ENCODE measurements at regions not wholly inside any gene's neighbourhood (a gene's known extent, or its start where the extent isn't known, plus 50 kb on each side); places are given as distances from the start of the nearest gene placed in this dataset.
"Not testable (repeated sequence)": the region's sequence is repeated elsewhere in the genome, so short reads cannot be mapped to it uniquely, and the experiment has no call there.

DNA sequence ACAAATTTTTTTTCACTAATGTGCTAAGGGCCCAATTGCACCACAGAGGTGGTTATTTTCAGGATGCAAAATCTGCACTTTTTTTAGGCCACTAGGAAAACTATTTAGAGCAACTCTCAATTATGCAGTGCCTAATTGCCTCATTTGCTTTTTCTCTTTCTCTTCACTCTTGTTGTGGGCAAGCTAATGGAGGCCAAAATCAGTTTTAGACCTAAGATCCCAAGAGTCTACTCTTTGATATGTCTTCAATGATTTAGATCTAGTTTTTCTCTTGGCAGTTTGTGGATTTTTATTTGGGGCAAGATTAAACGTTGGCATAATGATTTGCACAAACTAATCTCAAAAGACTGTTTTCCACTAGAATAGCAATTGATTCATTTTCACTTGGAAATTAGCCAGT is 1996.9 kb downstream of the LRRC4C start:
- DNase-seq (ENCODE audit: low read depth) = no peak

GRCh38 chr11:39461066-39461465 is 1998.4 kb downstream of the LRRC4C start:
- DNase-seq (ENCODE audit: low read depth) = no peak

DNA sequence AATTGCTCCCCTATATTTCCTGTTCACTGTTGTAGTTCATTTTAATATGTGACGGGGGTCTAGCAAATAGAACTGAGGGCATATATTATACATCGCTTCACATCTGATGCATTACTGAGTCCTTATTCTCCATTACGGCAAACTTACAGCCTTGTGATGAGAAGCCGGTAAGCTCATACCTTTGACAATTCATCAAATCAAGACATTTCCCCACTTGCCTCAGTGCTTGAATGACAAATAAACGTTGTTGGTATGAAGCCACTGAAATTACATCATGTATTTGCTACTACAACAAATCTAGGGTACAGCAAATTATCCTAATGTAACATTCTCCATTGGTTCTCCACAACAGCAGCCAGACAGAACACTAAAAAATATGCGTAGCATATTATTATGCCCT is 1999.8 kb downstream of the LRRC4C start:
- DNase-seq (ENCODE audit: low read depth) = no peak

DNA sequence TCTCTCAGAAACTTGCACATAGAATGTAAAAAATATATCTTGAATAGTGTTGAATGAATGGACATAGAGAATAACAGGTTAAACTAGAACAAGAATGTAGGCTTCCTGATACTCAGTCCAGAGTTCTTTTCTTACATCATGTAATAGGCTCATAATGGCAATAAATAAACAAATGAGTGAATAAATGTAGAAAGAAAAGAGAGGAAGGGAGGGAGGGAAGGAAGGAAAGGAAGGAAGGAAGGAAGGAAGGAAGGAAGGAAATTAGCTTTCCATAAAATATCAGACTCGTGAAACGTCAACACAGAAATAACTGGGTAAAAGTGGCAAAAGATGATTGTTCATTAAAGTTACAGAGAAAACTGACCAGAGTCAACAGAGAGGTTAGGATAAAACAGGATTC is 2001.0 kb downstream of the LRRC4C start:
- DNase-seq (ENCODE audit: low read depth) = no peak

GRCh38 chr11:39443424-39444022 is 2015.9 kb downstream of the LRRC4C start:
- no peak for DNase-seq (ENCODE audit: low read depth)

- no peak for DNase-seq (ENCODE audit: low read depth)
These were observed 2017.3 kb downstream of the LRRC4C start for GRCh38 chr11:39442177-39442576.

DNA sequence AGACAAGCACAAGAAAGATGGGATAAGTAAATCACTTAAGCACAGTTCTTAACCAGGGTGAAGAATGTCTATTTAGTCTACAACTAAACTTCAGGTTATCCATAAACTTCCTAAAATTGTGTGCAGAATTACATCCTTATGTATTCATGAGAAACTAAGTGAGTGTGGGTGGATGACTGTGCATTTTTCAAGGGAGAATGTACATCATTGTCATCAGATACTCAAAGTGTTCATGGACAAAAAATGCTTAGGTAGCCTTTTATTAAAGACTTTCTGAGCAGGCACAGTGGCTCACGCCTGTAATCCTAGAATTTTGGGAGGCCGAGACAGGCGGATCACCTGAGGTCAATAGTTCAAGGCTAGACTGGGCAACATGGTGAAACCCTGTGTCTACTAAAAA is 2023.8 kb downstream of the LRRC4C start:
- DNase-seq (ENCODE audit: low read depth) = no peak

DNA sequence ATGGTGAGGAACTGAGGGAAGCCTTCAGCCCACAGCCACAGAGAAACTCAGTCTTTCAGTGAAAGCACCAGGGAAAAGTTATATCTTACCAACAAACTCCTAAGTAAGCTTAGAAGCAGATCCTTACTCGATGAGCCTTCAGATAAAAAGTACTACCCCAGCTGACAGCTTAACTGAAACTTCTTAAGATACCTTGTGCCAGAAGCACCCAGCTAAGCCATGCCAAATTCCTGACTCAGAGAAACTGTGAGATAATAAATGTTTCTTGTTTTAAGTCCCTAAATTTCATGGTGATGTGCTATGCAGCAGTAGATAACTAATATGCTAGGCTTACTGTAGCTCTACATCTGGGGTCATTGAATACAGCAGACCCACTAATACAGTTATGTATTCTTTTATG is 2025.0 kb downstream of the LRRC4C start:
- no peak for DNase-seq (ENCODE audit: low read depth)

DNA sequence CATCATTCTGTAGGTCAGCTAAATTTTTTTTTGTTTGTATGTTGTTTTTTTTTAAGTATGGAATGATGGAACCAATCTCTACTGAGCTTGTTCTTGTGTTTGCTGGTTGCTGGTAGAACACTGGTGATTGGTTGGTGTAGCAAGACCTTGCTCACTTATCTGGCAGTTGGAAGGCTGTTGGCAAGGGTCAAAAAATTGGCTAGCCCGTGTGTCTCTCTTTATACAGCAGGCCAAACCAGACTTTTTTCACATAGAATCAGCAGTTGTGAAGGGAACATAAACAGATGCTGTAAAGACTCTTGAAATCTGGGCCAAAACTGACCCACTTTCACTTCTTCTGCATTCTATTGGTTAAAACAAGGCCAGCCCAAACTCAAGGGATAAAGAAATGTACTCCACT is 2026.5 kb downstream of the LRRC4C start:
- DNase-seq (ENCODE audit: low read depth) = no peak

DNA sequence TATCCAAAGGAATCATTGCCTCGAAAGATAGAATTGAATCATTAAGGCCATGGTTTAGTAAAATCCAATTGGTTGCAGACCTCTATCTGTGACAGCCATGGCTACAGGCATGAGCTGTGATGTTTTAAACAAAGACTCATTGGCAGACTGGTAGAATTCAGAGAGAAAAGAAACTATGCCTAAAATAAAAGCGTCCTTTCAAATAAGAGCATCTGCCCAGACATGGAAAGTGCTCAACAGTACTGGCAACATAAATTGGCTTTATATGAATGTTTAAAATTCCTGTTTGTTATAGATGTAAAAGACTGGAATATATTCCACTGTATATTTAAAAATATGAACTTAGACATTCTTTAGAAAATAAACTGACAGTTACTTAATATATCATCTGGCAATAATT is 2034.2 kb downstream of the LRRC4C start:
- no peak for DNase-seq (ENCODE audit: low read depth)

DNA sequence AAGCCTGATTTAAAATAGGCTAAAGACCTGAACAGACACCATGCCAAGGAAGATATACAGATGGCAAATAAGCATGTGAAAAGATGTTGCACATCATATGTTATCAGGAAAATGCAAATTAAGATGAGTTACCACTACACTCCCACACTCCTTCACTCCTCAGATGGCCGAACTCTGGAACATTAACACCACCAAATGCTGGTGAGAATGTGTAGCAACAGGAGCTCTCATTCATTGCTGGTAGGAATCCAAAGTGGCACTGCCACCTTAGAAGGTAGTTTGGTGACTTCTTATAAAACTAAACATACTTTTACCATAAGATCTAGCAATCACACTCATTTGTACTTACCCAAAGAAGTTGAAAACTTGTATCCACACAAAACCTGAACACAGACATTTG is 2047.3 kb downstream of the LRRC4C start:
- DNase-seq (ENCODE audit: low read depth) = no peak

GRCh38 chr11:39385911-39386310 is 2073.5 kb downstream of the LRRC4C start:
- DNase-seq (ENCODE audit: low read depth) = no peak

DNA sequence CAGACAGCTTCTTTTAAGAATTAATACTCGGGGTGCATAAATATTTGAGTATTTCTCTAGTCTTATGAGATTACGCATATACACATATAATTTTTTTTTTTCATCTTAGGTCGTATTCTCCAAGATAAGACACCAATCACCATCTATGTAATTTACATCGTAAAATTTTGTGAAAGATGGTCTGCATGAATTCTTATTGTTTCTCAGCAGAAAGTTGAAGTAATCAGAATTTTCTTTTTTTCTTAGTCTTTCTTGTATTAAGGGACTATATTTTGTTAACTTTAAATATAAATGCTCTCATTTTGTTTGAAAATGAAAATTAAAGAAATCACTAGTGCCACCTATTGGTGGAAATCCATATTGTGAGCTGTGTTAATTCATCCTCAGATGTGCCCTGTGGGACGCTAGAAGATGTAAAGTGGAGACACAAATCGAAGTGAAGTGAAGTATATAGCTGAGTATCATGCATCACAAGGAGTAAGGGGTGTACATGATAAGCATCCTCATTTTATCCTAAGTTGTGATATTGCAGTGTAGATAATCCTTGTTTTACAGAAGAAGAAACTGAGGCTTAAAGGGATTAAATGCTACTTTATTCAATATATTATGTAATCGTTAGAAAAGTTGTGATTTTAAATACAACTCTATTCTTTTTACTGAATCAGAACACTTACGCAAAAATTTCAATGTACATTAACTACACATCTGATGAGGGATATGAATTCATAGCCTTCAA is 2084.3 kb downstream of the LRRC4C start:
- peak; percentile 15 for DNase-seq (ENCODE audit: low read depth)

DNA sequence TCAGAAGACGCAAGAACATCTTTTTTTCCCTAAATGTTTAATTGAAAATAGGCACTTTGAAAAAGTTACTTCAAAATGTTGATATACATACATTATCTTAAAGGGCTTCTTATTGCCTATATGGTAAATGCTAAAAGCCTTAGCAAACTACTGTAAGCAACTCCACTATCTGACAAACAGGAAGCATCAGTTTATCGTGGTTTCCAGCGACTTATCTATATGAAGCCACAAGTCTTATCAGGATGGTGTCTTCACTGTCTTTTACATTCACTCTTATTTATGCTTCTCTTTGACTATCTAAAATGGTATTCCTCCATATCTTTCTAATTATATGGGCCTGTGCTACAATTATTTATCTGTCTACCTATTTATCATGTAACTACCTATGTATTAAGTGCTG is 2091.9 kb downstream of the LRRC4C start:
- peak; percentile 1 for DNase-seq (ENCODE audit: low read depth)

- DNase-seq (ENCODE audit: low read depth) = peak; percentile 54
These were observed 2093.5 kb downstream of the LRRC4C start for GRCh38 chr11:39365809-39366436.

- no peak for DNase-seq (ENCODE audit: low read depth)
These were observed 2095.9 kb downstream of the LRRC4C start for GRCh38 chr11:39363571-39363970.

DNA sequence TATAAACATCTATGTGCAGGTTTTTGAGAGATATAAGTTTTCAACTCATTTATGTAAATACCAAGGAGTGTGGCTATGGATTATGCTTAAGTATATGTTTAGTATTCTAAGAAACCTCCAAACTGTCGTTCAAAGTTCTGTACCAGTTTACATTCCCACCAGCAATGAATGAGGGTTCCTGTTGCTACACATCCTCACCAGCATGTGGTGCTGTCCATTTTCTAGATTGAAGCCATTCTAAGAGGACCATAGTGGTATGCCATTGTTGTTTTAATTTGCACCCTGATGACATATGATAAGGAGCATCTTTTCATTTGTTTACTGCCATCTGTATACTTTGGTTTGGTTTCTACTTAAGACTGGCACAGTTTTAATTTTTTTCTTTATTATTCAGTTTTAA is 2097.9 kb downstream of the LRRC4C start:
- no peak for DNase-seq (ENCODE audit: low read depth)

DNA sequence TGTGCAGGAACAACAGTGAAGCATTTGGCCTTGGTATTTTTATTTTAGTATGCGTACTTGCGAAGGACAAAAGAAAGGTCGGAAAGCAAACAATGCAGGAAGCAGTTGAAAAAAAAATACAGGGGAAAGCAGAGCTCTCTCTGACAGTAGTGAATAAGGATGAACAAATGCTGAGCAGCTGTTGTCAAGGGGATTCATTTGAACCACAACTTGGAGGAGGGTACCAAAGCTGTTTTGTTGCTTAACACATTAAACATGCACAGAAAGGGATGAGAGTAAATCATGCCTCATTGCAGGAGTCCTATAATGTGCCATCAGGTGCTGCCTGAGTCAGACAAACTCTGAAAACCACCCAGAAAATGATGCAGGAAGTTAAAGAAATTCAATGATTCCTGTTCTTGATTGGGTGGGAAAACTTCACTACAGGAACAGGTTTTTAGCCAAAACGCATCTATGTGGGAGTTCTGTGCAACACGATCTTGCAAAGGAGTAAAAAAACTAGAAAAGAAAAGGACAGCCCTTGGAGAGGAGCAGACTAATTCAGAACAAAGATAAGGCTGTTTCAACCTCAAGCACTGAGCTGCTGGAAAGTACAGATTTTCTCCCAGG is 2113.5 kb downstream of the LRRC4C start:
- DNase-seq (ENCODE audit: low read depth) = no peak

GRCh38 chr11:39341461-39341860 is 2118.0 kb downstream of the LRRC4C start:
- DNase-seq (ENCODE audit: low read depth) = no peak

DNA sequence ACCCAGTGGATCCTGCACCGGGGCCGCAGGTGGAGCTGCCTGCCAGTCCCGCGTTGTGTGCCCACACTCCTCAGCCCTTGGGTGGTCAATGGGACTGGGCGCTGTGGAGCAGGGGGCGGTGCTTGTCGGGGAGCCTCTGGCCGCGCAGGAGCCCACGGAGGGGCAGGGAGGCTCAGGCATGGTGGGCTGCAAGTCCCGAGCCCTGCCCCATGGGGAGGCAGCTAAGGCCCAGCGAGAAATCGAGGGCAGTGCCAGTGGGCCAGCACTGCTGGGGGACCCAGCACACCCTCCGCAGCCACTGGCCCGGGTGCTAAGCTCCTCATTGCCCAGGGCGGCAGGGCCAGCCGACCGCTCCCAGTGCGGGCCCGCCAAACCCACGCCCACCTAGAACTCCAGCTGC is 2126.4 kb downstream of the LRRC4C start:
- not testable (repeated sequence) for DNase-seq (ENCODE audit: low read depth)

DNA sequence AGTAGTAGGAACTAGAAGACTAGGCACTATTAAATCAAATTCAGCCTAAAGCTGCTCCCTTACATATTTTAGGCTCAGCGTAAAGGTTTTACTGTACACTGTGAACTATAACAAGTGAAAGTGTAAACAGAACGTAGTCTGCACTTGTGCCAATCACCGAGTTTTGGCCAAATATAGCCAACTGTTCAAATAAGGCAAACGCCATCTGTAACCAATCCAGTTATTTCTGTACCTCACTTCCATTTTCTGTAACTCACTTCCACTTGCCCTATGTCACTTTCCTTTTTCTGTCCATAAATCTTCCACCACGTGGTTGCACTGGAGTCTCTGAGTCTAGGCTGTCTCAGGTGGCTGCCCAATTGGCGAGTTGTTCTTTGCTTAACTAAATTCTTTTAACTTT is 2132.2 kb downstream of the LRRC4C start:
- no peak for DNase-seq (ENCODE audit: low read depth)

DNA sequence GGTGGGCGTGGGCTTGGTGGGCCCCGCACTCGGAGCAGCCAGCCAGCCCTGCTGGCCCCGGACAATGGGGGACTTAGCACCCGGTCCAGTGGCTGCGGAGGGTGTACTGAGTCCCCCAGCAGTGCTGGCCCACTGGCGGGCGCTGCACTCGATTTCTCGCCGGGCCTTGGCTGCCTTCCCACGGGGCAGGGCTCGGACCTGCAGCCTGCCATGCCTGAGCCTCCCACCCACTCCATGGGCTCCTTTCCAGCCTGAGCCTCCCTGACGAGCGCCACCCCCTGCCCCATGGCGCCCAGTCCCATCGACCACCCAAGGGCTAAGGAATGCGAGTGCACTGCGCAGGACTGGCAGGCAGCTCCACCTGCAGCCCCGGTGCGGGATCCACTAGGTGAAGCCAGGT is 2147.6 kb downstream of the LRRC4C start:
- not testable (repeated sequence) for DNase-seq (ENCODE audit: low read depth)

DNA sequence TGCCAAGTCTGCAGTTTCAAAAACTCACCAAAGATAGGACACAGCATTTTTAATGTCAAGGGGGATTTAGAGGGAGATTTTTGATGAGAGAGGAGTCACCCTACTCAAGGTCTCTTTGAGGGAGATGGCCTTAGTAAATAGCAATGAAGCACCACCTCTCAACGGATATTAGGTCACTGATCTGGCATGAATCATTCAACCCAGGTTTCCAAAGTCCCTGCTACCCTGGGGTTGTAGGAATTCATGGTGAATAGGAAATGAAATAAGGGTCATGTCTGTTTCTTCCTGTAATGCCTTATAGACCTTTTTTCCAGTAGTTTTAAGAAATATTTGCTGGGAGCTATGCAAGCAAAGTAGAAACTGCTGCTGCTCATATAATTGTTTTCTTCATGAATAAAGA is 2154.9 kb downstream of the LRRC4C start:
- DNase-seq (ENCODE audit: low read depth) = no peak

Data from amniotic epithelial cell (primary cell).